Globus pallidus (tissue), 1 donor: ENCODE measurements at regions not wholly inside any gene's neighbourhood (a gene's known extent, or its start where the extent isn't known, plus 50 kb on each side); places are given as distances from the start of the nearest gene placed in this dataset.

ENCODE experiments used
- DNase-seq: peaks from one replicate; pipeline ENCODE4 v3.0.0-alpha.2; 2015; ENCODE audit warnings: low spot score

DNA sequence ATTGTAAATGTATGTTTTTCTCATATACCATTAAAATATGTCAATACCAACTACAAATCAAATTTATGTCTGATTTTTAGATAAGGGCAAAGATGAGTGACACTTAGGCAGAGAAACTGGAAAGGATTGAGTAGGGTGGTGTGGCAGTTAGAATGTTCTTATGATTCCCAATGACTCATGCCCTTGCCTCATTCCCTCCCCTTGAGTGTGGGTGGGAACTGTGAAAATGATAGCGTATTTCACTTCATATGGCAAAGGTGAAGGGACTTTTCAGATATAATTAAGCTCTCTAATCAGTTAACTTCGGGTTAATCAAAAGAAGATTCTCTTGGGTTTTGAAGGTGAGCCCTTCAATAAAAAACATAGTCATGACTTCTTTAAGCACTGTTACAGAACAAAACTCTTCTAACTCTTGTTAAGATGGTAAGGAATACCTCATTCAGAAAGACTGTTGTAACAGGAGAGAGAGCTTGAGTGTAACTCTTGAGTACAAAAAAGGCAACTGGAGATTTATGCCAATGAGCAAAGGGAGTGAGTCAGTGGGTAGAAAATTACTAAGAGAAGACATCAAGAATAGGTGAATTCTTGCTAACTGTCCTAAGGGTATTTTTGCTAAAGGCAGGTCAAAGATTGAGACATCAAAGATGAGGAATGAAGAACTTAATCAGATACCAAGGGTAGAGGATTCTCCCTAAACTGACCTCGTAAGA, 329.5 kb downstream of the KCTD8 start:
- no peak for DNase-seq

DNA sequence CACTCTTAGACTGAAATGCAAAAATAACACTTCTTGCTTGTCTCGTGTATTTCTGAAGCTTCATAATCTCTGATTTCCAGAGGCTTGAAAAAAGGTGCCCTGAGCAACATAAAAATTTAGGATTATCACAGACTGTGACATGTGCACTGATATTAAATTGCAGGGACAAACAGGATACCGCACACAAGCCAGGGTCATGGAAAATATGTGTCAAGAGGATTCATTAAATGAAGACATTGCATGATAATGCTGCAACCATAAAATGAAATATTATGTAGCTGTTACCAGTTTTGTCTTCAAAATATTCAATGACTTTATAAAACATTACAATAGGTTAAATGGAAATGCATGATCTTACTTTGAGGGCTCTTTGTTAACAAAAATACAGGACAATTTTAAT, 328.0 kb downstream of the KCTD8 start:
- DNase-seq, result no peak

DNA sequence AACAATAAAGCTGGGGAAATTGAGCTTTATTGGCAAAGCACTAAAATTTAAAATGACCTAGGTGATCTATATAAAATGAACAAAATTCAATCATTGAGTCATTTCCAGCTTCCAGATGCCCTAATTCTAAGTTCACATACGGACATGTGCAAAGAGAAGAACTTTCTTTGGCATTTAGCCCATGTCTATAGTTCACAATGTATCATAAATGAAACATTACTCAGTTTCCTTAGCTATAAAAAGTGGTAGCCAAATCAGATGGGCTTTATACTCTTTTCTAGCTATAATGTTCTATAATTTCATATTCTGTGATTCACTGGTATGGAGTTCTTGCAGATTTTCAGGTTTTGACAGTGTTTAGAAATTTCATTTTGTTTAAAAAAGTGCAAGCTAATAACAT, 327.4 kb downstream of the KCTD8 start:
- DNase-seq, result no peak
